DOHH2 (cell line): ENCODE measurements at regions not wholly inside any gene's neighbourhood (a gene's known extent, or its start where the extent isn't known, plus 50 kb on each side); places are given as distances from the start of the nearest gene placed in this dataset.

Experiments used
- EZH2phosphoT487 ChIP-seq: fragments of 200-600 bp; sonication (generic); IDR thresholded peaks from 2 replicates; pipeline ENCODE4 v1.6.1; 2017; ENCODE audit warnings: borderline replicate concordance, mild to moderate bottlenecking, antibody characterized with exemption, low read length, moderate library complexity, mixed read lengths
- TF ChIP-seq, protein P1 (sequence below): fragments of 200-600 bp; sonication (generic); IDR thresholded peaks from one replicate; pipeline ENCODE4 v1.5.1; 2014; ENCODE audit warnings: antibody characterized with exemption, mild to moderate bottlenecking, low read depth, low read length; ENCODE audit not compliant: poor library complexity, severe bottlenecking

DNA sequence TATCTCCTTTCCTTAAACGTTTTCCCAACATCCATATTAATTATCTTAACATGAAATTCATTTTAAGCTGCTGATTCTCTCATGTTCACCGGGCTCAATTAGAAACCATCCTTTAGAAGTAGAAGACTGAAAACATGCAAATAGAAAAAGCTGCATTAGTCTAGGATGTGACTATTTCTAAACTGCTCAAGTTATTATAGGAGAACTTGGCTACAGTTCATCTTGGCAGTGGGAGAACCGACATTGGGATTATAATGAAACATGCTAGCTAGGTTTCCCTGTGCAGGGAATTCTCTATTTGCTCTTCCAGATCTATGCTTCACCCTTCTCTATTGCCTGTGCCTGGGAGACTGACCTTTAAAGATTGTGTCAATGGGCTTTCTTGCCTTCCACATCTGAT, 151.0 kb upstream of the PPARGC1A start:
- TF ChIP-seq, protein P1, sequence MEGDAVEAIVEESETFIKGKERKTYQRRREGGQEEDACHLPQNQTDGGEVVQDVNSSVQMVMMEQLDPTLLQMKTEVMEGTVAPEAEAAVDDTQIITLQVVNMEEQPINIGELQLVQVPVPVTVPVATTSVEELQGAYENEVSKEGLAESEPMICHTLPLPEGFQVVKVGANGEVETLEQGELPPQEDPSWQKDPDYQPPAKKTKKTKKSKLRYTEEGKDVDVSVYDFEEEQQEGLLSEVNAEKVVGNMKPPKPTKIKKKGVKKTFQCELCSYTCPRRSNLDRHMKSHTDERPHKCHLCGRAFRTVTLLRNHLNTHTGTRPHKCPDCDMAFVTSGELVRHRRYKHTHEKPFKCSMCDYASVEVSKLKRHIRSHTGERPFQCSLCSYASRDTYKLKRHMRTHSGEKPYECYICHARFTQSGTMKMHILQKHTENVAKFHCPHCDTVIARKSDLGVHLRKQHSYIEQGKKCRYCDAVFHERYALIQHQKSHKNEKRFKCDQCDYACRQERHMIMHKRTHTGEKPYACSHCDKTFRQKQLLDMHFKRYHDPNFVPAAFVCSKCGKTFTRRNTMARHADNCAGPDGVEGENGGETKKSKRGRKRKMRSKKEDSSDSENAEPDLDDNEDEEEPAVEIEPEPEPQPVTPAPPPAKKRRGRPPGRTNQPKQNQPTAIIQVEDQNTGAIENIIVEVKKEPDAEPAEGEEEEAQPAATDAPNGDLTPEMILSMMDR: no peak
- no peak for TF ChIP-seq EZH2phosphoT487
